ENCODE measurements at regions not wholly inside any gene's neighbourhood (a gene's known extent, or its start where the extent isn't known, plus 50 kb on each side); places are given as distances from the start of the nearest gene placed in this dataset.

- no peak overlapping the region for H3K4me3 ChIP-seq (ENCODE audit: low read depth, low read length)
- TF ChIP-seq MAX (IDR thresholded peaks at IDR 0.05; ENCODE audit: low read depth, low read length), result no peak
- no peak for DNase-seq (ENCODE audit: low read depth)
These were observed 97.9 kb downstream of the IRF8 start for GRCh38 chr16:85996843-85997242.

- DNase-seq (ENCODE audit: low read depth), result no peak
- H3K4me3 ChIP-seq (ENCODE audit: low read depth, low read length), result no peak overlapping the region
- TF ChIP-seq MYC (IDR thresholded peaks at IDR 0.05; ENCODE audit: low read depth, low read length) (no peak), POLR2A (IDR thresholded peaks at IDR 0.05; ENCODE audit: extremely low read depth, insufficient read length) (no peak), CTCF (IDR thresholded peaks at IDR 0.05; ENCODE audit: low read depth, low read length) (no peak), MAX (IDR thresholded peaks at IDR 0.05; ENCODE audit: low read depth, low read length) (no peak)
These were observed 99.4 kb downstream of the IRF8 start for GRCh38 chr16:85998171-85998867.

DNA sequence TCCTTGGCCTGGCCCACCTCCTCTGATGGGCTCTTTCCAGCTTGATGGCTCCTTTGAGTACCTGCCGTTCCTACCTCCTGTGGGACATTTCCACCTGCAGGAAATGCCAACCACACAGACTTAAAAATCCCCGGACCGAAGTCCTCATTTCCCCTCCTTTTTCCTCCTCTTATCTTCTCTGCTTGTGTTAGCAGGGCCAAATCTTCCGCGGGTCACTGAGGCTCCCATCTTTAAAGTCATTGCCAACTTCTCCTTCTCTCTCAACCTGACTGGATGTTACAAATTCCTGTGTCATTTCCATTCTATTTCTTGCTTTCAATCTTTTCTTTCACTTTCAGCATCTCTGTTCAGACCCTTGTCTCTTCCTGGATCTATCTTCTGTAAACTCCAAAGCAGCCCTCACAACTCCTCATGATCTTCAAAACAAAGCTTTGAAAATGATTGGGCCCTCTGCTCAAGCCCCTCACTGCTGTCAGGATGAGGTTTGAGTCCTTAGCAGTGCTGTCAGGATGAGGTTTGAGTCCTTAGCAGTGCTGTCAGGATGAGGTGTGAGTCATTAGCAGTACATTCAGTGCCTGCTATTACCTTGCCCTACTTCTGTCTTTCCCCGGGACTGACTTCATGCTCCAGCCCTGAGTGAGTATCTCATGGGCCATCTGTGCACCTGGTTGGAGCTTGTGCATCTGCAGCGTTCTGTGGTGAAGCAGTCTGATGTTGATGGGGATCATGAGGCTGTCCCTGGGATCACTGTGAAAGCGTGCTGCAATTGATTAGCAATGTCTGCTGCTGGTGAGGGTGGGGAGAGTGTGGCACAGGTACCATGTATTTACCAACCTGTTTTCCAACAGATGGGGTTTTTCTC is 100.1 kb downstream of the IRF8 start:
- no peak for TF ChIP-seq MAX (IDR thresholded peaks at IDR 0.05; ENCODE audit: low read depth, low read length)
- TF ChIP-seq CTCF (IDR thresholded peaks at IDR 0.05; ENCODE audit: low read depth, low read length), result no peak
- TF ChIP-seq MYC (IDR thresholded peaks at IDR 0.05; ENCODE audit: low read depth, low read length), result no peak
- no peak for TF ChIP-seq POLR2A (IDR thresholded peaks at IDR 0.05; ENCODE audit: extremely low read depth, insufficient read length)
- no peak overlapping the region for H3K4me3 ChIP-seq (ENCODE audit: low read depth, low read length)
- no peak for DNase-seq (ENCODE audit: low read depth)

GRCh38 chr16:85999778-86000177 is 100.8 kb downstream of the IRF8 start:
- DNase-seq (ENCODE audit: low read depth), result no peak
- no peak for TF ChIP-seq POLR2A (IDR thresholded peaks at IDR 0.05; ENCODE audit: extremely low read depth, insufficient read length)
- no peak for TF ChIP-seq CTCF (IDR thresholded peaks at IDR 0.05; ENCODE audit: low read depth, low read length)
- TF ChIP-seq MAX (IDR thresholded peaks at IDR 0.05; ENCODE audit: low read depth, low read length), result no peak
- no peak for TF ChIP-seq MYC (IDR thresholded peaks at IDR 0.05; ENCODE audit: low read depth, low read length)
- no peak overlapping the region for H3K4me3 ChIP-seq (ENCODE audit: low read depth, low read length)

DNA sequence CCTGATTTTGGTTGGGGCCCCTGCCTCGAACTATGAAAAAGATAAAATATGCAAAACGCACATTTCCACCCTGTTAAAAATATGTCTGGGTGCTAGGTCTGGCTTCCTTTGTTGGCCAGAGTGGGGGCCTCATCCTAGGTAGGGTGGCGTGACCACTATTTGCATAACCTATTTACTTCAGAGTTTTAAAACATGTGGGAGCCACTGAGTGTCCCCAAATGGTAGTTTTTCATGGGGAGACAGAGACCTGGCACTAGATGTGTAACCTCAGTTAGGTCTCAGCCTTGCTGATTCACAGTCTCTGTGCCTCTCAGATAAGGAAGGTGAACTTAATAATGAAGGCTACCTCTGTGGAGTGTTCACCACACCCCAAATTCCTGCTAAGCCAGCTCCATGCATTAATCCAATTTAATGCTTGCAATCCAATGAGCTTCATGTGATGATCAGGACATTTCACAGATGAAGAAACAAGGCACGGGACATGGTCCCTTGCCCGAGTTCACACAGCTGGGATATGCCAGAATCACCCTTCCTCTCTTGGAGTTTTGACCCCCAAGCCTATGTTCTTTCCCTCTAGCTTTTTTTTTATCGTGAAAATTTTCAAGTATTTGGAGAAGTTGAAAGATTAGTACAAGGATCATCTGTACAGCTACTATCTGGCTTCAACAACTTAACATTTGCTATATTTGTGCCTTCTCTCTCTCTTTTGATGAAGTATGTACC is 103.4 kb downstream of the IRF8 start:
- TF ChIP-seq CTCF (IDR thresholded peaks at IDR 0.05; ENCODE audit: low read depth, low read length) (no peak), MAX (IDR thresholded peaks at IDR 0.05; ENCODE audit: low read depth, low read length) (no peak), POLR2A (IDR thresholded peaks at IDR 0.05; ENCODE audit: extremely low read depth, insufficient read length) (no peak), MYC (IDR thresholded peaks at IDR 0.05; ENCODE audit: low read depth, low read length) (no peak)
- DNase-seq (ENCODE audit: low read depth), result no peak
- H3K4me3 ChIP-seq (ENCODE audit: low read depth, low read length), result no peak overlapping the region
